ENCODE measurements at regions not wholly inside any gene's neighbourhood (a gene's known extent, or its start where the extent isn't known, plus 50 kb on each side); places are given as distances from the start of the nearest gene placed in this dataset.

GRCh38 chr2:142217804-142218203 is 87.0 kb upstream of the LRP1B start:
- no peak for DNase-seq

GRCh38 chr2:142200062-142200461 is 69.2 kb upstream of the LRP1B start:
- DNase-seq: no peak

GRCh38 chr2:142199073-142199472 is 68.3 kb upstream of the LRP1B start:
- no peak for DNase-seq

- no peak for DNase-seq
These were observed 60.0 kb upstream of the LRP1B start for GRCh38 chr2:142190805-142191204.

GRCh38 chr2:142189501-142189900 is 58.7 kb upstream of the LRP1B start:
- DNase-seq: no peak

- no peak for DNase-seq
These were observed 57.7 kb upstream of the LRP1B start for GRCh38 chr2:142188562-142188961.

GRCh38 chr2:142180820-142181533 is 50.2 kb upstream of the LRP1B start:
- DNase-seq: peak; percentile 6

Measured in hematopoietic multipotent progenitor cell treated with erythropoietin and hydrocortisone succinate and interleukin-3 and kit ligand, for 8 days (in vitro differentiated cells).